GM12864 (cell line): ENCODE measurements at regions not wholly inside any gene's neighbourhood (a gene's known extent, or its start where the extent isn't known, plus 50 kb on each side); places are given as distances from the start of the nearest gene placed in this dataset.

Source experiments
- DNase-seq: peaks from one replicate; pipeline ENCODE4 v3.0.0-alpha.2; 2011; ENCODE audit warnings: low read depth
- H3K4me3 ChIP-seq: 2 replicates; pipeline ENCODE4 v1.5.1; 2011; ENCODE audit warnings: mild to moderate bottlenecking, low read depth, low read length, control low read depth
- CTCF ChIP-seq: IDR thresholded peaks from 2 replicates; pipeline ENCODE4 v1.5.1; 2011; ENCODE audit warnings: low read depth, mild to moderate bottlenecking, moderate library complexity, low read length, control low read depth, inconsistent platforms; ENCODE audit errors: missing control alignments

- DNase-seq = no peak
- TF ChIP-seq CTCF = no peak
Measured at GRCh38 chr13:74921326-74921725, 560.6 kb downstream of the TBC1D4 start.

GRCh38 chr13:74920920-74921319 lies 561.0 kb downstream of the TBC1D4 start:
- no peak overlapping the region for H3K4me3 ChIP-seq
- no peak for TF ChIP-seq CTCF
- DNase-seq = no peak

More at GRCh38 chr13:74921326-74921725, 560.6 kb downstream of the TBC1D4 start:
- no peak overlapping the region for H3K4me3 ChIP-seq

GRCh38 chr13:74920361-74920760 lies 561.6 kb downstream of the TBC1D4 start:
- no peak for DNase-seq
- no peak overlapping the region for H3K4me3 ChIP-seq
- no peak for TF ChIP-seq CTCF

- no peak for TF ChIP-seq CTCF
- H3K4me3 ChIP-seq = no peak overlapping the region
- DNase-seq = no peak
Measured at GRCh38 chr13:74919914-74920313, 562.1 kb downstream of the TBC1D4 start.

GRCh38 chr13:74912898-74913297 lies 569.1 kb downstream of the TBC1D4 start:
- no peak for TF ChIP-seq CTCF
- H3K4me3 ChIP-seq = no peak overlapping the region
- DNase-seq = no peak

- TF ChIP-seq CTCF = no peak
- H3K4me3 ChIP-seq = no peak overlapping the region
- no peak for DNase-seq
Measured at GRCh38 chr13:74910415-74910814, 571.6 kb downstream of the TBC1D4 start.

GRCh38 chr13:74907788-74908187 lies 574.2 kb downstream of the TBC1D4 start:
- no peak for TF ChIP-seq CTCF
- no peak for DNase-seq
- no peak overlapping the region for H3K4me3 ChIP-seq
